ENCODE measurements at regions not wholly inside any gene's neighbourhood (a gene's known extent, or its start where the extent isn't known, plus 50 kb on each side); places are given as distances from the start of the nearest gene placed in this dataset.
"Not testable (repeated sequence)": the region's sequence is repeated elsewhere in the genome, so short reads cannot be mapped to it uniquely, and the experiment has no call there.

GRCh38 chr6:153526479-153526878, 395.4 kb upstream of the RGS17 start:
- no peak for DNase-seq

DNA sequence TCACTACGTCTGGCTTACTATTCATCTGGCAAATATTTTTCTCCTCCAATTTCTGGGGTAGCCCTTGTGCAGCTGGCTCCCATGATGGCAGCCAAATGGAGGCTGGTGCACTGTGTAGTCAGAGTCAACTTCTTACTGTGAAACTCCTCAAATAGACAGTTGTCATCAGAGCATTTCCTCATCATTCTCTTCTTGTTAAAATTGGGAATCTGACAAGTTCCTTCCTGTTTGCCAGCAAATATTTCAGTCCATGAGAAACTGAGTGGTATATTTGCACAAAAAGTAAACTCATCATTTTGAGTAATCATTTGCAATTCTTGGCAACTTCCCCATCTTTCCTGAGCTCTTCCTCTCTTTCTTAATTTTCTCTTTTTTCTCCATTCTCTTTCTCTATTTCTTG, 394.9 kb upstream of the RGS17 start:
- DNase-seq, result no peak

DNA sequence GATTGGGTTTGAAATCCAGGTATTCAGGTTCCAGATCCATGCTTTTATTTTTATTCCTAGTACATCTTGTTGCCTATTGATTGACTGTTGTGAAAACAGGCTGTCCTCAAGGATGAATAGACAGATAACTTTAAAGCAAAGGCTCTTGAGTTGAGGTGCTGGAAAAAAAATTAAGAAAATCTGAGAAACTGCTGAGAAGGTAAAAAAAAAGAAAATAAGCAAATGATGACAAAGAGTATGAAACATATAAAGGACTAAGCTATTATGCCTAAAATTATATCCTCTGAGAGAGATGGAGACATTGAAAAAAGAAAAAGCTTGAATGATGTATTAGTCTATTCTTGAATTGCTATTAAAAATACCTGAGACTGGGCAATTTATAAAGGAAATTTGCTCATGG, 392.3 kb upstream of the RGS17 start:
- no peak for DNase-seq

DNA sequence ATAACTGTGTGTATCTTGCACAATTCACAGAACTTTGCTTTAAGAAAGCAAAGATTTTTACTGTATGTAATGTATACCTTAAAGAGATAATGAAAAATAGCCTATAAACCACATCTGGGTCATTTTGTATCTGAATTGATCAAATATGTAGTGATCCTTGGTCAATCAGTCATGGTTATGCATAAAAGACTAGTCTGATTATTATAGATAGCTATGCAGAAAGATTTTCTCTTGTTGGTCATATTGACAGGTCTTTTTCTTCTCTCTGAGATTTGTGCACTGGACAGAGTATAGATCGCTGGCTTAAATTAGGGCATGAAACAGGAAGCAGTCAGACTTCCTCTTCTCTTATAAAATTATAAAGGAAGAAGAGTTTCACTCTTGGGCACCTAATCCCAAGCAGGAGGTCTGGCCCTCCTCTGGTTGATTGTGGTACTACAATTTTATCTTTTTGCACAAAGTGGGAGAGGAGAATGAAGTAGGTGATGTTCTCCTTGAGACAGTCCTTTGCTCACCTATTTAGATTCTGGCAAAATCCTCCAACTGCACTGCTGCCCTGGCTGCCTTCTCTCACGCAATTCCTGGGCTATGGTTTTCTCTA, 380.9 kb upstream of the RGS17 start:
- peak in 1 of 2 experiments; percentile 0 for DNase-seq

DNA sequence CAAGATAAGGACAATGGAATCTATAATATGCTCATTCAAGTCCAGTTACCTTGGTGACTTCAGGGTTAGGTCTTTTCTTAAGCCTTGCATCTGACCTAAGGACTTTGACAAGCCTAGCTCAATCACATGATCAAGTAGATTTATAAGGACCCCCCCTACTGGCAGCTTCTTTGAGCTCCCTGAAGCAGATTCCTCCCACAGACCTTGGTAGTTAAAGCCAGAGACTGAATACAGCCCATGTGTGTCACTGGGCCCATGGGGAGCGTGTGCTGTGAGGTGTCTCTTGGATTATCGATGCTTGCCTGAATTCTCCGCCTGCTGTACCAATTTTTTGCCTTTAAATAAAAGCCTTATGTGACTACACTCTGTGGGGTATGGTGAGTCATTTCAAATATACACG, 372.7 kb upstream of the RGS17 start:
- peak; percentile 8 to 9 for DNase-seq

DNA sequence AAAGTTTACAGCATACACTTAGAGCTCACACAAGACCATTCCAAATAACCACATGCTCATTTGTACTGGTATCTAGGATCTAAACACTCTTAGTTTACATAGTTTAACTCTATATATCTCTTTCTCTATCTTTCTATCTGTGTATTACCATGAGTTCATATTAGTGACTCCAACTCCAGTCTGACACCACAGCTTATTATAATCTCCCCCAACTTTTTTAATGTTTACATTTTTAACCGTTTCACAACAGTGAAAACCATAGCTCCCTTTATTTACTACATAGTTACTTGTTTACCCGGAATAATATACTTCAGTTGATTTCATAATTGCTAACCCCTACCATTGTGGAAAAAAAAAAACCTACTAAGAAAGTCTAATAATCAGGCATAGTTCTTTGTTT, 362.4 kb upstream of the RGS17 start:
- DNase-seq, result no peak

GRCh38 chr6:153489479-153489878, 358.4 kb upstream of the RGS17 start:
- no peak for DNase-seq

GRCh38 chr6:153488267-153488666, 357.2 kb upstream of the RGS17 start:
- DNase-seq, result no peak

GRCh38 chr6:153485072-153485471, 354.0 kb upstream of the RGS17 start:
- no peak for DNase-seq

- DNase-seq, result no peak
Observed at GRCh38 chr6:153484056-153484455, 353.0 kb upstream of the RGS17 start.

GRCh38 chr6:153476243-153476642, 345.2 kb upstream of the RGS17 start:
- no peak for DNase-seq

DNA sequence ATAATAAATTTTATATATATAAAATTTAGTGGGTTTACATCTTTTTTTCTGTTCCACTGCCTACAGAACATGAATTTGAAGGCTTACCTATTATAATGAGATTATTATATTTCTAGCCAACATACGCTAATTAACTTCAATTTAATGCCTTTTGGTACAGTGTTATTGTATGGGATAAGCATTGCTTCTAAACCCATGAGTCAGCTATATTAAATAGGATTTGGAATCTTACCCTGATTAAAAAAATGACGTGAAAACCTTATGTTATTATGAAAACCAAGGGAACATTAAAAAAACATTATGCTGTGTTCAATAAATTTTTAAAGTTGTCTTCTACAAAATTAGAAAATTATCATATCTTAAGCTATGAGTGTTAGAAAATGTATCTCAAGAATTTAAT, 334.0 kb upstream of the RGS17 start:
- DNase-seq, result no peak

DNA sequence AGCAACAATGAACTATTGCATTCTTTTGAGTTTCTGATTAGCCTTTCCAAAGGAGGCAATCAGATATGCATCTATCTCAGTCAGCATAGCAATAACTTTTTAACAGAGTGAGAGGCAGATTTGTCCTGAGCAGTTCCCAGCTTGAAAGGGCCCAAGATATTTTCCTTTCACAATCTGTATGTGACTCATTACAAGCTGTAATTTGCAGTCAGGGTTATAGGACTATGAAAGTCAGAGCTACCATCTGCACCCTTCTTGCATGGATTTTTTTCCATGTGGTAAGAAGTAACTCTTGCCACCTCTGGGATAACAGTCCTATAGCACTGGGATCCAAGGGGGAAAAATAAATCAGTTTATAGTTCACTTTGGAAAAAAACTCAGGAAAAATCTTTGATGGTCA, 318.2 kb upstream of the RGS17 start:
- DNase-seq, result no peak

DNA sequence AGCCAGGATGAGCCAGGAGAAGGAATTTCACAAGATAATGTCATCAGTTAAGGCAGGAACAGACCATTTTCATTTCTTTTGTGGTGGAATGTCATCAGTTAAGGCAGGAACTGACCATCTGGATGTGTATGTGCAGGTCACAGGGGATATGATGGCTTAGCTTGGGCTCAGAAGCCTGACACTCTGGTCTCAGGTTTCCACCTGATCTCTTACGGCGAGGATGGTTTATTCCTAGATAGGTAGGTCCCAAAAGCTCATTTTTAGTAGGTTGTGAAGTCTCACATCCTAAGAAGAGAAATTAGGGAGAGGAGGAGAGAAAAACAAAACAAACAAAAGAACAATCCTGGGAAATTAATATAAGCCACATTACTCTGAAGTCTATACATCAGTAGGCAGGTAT, 311.7 kb upstream of the RGS17 start:
- not testable (repeated sequence) for DNase-seq

DNA sequence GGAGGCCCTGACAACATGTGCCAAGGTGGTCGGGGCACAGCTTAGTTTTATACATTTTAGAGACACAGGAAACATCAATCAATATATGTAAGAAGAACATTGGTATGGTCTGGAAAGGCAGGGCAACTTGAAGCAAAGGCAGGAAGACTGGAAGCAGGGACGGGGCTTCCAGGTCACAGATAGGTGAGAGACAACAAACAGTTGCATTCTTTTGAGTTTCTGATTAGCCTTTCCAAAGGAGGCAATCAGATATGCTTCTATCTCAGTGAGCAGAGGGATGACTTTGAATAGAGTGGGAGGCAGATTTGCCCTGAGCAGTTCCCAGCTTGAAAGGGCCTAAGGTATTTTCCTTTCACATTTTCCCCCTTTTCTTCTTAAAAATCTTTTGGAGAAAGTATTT, 311.0 kb upstream of the RGS17 start:
- no peak for DNase-seq

DNA sequence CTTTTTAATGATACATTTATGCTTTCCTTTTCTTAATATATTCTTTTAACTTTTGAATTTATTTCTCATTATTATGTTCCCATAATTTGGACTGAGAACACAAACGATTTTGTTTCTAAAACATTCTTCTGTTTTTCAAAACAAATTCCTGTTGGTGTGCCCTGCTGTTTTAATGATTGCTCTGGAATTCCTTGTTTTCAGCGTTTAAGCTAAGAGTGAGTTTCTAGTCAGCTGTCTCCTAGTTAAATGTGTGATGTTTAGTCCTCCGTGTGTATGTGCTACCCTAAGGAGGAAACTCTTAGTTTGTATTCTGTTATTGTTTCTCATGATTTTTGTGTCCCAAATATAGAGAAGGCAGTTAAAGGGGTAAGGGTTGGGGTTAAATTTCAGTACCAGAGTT, 306.1 kb upstream of the RGS17 start:
- DNase-seq, result no peak

GRCh38 chr6:153436351-153436750, 305.3 kb upstream of the RGS17 start:
- DNase-seq, result no peak

DNA sequence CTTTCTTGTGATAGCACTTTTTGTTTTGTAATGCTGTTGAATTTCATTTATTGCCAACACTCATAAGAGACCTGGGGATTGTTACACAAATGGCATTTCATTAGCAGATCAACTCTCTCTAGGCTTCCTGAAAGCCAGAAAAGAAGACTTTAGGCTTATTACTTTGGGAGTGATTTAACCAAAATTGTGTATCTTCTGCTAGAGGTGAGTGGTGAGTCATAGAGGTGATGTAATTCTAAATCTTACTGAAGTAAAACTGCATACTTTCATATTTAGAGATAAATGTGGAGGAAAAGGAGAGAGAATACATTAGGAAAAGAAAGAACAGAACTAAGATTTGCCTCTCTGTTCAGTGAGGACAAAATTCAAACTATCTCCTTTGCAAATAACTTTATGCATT, 304.7 kb upstream of the RGS17 start:
- no peak for DNase-seq

- no peak for DNase-seq
Observed at GRCh38 chr6:153425536-153425935, 294.5 kb upstream of the RGS17 start.

GRCh38 chr6:153424719-153425400, 293.8 kb upstream of the RGS17 start:
- DNase-seq, result no peak

- DNase-seq, result no peak
Observed at GRCh38 chr6:153412519-153412918, 281.4 kb upstream of the RGS17 start.

DNA sequence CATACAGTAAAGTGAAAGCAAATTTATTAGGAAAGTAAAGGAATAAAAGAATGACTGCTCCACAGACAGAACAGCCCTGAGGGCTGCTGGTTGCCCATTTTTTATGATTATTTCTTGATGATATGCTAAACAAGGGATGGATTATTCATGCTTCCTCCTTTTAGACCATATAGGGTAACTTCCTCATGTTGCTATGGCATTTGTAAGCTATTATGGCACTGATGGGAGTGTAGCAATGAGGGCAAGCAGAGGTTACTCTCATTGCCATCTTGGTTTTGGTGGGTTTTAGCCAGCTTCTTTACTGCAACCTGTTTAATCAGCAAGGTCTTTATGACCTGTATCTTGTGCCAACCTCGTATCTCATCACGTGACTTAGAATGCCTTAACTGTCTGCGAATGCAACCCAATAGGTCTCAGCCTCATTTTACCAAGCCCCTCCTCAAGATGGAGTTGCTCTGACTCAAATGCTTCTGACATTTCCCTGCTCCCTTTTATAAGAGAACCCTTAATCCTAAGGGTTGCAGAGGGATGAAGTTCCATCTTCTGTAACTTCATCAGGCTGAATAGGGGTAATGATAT, 280.1 kb upstream of the RGS17 start:
- DNase-seq, result no peak

- no peak for DNase-seq
Observed at GRCh38 chr6:153405931-153406330, 274.8 kb upstream of the RGS17 start.

GRCh38 chr6:153401751-153402150, 270.7 kb upstream of the RGS17 start:
- no peak for DNase-seq

GRCh38 chr6:153392156-153392555, 261.1 kb upstream of the RGS17 start:
- DNase-seq, result no peak

All from SHP77 (cell line).